Stimulated activated CD4-positive, alpha-beta T cell treated with anti-CD3 and anti-CD28 coated beads, Interleukin-1b, Interleukin-23, amount 100 ng/mL, for 4 hours (primary cell): ENCODE measurements at regions not wholly inside any gene's neighbourhood (a gene's known extent, or its start where the extent isn't known, plus 50 kb on each side); places are given as distances from the start of the nearest gene placed in this dataset.
"Not testable (repeated sequence)": the region's sequence is repeated elsewhere in the genome, so short reads cannot be mapped to it uniquely, and the experiment has no call there.

Experiments
- DNase-seq, 2 donors: peaks; one replicate each; pipeline ENCODE4 v3.0.0-alpha.2; 2020; ENCODE audit warnings: low read depth in 2 of 2

- DNase-seq, result no peak
Observed at GRCh38 chr5:101782352-101783103, 513.6 kb downstream of the SLCO4C1 start.

- DNase-seq, result no peak
Observed at GRCh38 chr5:101751105-101751504, 545.0 kb downstream of the SLCO4C1 start.

- DNase-seq, result not testable (repeated sequence)
Observed at GRCh38 chr5:101743000-101743399, 553.1 kb downstream of the SLCO4C1 start.

GRCh38 chr5:101728933-101729332, 567.2 kb downstream of the SLCO4C1 start:
- no peak for DNase-seq

- no peak for DNase-seq
Observed at GRCh38 chr5:101721543-101721942, 574.5 kb downstream of the SLCO4C1 start.

GRCh38 chr5:101720033-101720432, 576.1 kb downstream of the SLCO4C1 start:
- DNase-seq, result no peak

- DNase-seq, result no peak
Observed at GRCh38 chr5:101717721-101718120, 578.4 kb downstream of the SLCO4C1 start.

GRCh38 chr5:101716941-101717340, 579.1 kb downstream of the SLCO4C1 start:
- DNase-seq, result no peak

GRCh38 chr5:101715790-101716189, 580.3 kb downstream of the SLCO4C1 start:
- not testable (repeated sequence) for DNase-seq

- no peak for DNase-seq
Observed at GRCh38 chr5:101689306-101689705, 606.8 kb downstream of the SLCO4C1 start.

GRCh38 chr5:101688156-101688555, 607.9 kb downstream of the SLCO4C1 start:
- no peak for DNase-seq

- no peak for DNase-seq
Observed at GRCh38 chr5:101687349-101687985, 608.6 kb downstream of the SLCO4C1 start.

- no peak for DNase-seq
Observed at GRCh38 chr5:101686536-101687157, 609.4 kb downstream of the SLCO4C1 start.

GRCh38 chr5:101679816-101680215, 616.3 kb downstream of the SLCO4C1 start:
- no peak for DNase-seq

GRCh38 chr5:101678481-101679193, 617.4 kb downstream of the SLCO4C1 start:
- DNase-seq, result peak; percentile 5 to 13

- DNase-seq, result no peak
Observed at GRCh38 chr5:101677961-101678360, 618.1 kb downstream of the SLCO4C1 start.

GRCh38 chr5:101676646-101677045, 619.4 kb downstream of the SLCO4C1 start:
- DNase-seq, result no peak

GRCh38 chr5:101675510-101676219, 620.4 kb downstream of the SLCO4C1 start:
- DNase-seq, result no peak

GRCh38 chr5:101673120-101673519, 623.0 kb downstream of the SLCO4C1 start:
- DNase-seq, result no peak

GRCh38 chr5:101664071-101664791, 631.9 kb downstream of the SLCO4C1 start:
- no peak for DNase-seq

GRCh38 chr5:101663543-101663942, 632.5 kb downstream of the SLCO4C1 start:
- no peak for DNase-seq
